HG02884 (cell line): ENCODE measurements at regions not wholly inside any gene's neighbourhood (a gene's known extent, or its start where the extent isn't known, plus 50 kb on each side); places are given as distances from the start of the nearest gene placed in this dataset.

Source experiments
- ATAC-seq: cut with Tn5 transposase; IDR thresholded peaks from one replicate; pipeline ENCODE4 v1.9.1; 2021; ENCODE audit warnings: mild to moderate bottlenecking, moderate library complexity; ENCODE audit not compliant: unreplicated experiment

DNA sequence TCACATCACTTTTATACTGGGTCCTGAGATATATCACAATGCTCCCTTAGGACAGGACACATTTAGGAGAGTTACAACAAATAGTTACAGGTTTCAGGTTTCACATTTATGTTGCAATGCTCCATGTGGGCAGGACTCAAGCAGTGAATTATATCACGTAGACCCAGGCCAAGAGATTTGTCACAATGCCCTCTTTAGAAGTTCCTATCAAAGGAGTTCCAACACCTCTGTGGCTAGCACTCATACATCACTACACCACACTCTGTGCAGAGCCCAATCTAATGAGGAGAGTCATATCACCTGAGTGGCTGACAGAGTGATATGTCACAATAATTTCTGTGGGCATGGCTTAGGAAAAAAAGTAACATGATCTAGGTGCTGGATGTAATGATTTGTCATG, 1068.2 kb upstream of the AMELY start:
- no peak for ATAC-seq

DNA sequence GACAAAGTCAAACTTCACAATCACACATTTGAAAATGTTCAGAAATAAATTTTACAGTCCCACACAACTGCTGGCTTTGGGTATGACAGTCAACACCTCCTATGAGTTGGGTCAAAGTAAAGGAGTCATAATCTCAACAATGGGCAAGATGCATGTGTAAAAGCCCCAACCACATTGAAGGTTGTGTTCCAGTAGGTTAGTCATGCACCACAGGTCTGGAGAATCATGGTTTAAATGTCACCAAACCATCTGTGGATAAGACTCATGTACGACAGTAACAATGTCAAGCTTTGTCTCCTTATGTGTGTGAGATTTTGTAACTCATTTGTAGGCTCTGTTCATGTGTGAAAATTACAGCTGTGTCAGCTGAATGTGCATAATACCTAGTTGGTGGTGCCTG, 1065.7 kb upstream of the AMELY start:
- no peak for ATAC-seq

DNA sequence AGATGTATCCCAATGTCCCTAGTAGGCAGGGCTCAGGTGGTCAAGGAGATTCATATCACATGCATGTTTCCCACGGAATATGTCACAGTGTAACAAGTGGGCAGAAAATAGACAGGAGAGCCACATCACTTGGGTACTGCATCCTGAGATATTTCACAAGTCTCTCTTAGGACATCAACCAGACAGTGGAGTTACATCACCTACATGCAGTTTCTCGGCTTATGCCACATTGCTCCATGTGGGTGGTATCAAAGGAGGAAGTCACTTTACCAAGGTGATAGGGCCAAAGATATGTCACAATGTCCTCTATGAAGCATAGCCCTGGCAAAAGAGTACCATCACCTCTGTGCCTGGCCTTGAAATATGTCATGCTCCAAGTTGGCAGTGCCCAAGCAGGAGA, 1056.7 kb upstream of the AMELY start:
- ATAC-seq, result no peak

DNA sequence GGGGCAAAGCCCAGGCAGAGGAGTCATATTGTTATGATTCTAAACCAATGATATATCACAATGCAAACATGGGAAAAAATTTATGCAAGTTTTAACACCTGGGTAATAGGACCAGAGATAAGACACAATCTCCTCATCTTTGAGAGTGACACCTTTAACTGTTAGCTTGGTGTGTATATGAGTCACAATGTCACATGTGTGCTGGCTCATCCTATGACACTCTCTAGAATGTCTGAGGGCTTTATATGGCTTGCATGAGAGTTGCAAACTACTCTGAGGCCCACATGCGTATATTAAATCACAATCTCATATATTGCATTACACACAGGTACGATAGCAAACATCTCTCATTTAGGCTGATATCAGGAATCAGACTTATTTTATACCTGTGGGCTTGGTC, 1055.4 kb upstream of the AMELY start:
- ATAC-seq, result no peak

DNA sequence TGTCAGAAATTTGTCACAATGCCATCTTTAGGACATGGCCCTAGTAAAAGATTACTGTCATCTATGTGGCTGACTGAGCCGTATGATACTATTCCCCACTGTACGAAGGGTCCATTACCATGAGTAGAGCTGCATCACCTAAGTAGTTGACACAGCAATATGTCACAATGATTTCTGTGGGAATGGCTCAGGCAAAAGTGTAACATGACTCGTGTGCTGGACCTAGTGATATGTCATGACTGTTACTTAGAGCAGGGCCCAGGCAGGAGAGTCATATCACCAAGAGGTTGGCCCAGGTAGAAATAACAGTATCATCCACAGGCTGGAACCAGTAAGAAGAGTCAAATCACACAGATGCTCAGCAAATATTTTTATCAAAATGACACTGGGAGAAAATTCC, 1051.8 kb upstream of the AMELY start:
- no peak for ATAC-seq

DNA sequence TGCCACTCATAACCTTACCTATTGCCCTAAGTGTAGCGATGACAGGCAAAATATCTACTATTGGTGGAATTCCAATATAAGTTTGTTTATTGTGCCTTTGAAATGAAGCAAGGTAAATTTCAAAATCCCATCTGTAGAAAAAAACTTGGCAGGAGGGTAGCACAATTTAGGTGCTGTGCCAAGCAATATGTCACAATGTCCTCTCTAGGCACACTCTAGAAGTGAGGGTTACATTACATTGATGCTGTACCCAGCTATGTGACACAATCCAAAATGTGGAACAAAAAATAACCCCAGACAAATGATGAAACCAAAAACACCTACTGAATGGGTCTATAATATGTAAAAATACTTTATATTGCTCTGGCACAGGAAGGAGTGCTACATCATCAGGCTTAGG, 1050.8 kb upstream of the AMELY start:
- ATAC-seq, result no peak

DNA sequence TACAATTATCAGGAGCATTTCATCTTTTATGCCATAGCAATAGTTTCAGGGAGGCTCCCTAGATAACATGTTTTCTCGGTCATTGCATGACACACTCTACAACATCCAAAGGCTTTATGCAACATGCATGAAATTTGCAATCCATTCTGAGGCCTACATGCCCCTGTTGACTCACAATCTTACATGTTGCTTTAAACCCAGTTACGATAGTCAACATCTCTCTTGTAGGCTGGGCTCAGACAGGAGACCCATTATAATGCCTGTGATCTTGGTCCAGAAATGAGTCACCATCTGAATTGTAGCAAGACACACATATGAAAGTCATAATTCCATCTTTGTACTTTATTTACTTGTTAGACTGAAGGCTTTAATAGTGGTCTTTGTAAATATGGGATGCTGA, 1050.3 kb upstream of the AMELY start:
- no peak for ATAC-seq

DNA sequence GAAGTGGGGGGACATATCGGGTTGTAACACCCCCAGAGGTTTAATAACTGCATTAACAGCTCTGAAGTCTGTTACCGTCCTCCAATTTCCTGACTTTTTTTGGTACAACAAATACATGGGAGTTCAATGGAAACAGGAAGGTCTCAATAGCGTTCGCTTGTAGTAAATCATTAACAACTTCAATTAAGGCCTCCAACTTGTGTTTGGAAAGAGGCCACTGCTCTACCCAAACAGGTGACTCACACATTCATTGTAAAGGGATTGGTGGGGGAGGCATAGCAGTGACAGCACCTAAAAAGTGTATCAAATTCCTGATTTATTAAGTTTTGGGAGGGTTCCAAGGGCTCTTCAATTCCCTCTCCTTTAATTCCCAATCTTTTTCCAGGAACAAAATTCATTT, 1046.2 kb upstream of the AMELY start:
- no peak for ATAC-seq

DNA sequence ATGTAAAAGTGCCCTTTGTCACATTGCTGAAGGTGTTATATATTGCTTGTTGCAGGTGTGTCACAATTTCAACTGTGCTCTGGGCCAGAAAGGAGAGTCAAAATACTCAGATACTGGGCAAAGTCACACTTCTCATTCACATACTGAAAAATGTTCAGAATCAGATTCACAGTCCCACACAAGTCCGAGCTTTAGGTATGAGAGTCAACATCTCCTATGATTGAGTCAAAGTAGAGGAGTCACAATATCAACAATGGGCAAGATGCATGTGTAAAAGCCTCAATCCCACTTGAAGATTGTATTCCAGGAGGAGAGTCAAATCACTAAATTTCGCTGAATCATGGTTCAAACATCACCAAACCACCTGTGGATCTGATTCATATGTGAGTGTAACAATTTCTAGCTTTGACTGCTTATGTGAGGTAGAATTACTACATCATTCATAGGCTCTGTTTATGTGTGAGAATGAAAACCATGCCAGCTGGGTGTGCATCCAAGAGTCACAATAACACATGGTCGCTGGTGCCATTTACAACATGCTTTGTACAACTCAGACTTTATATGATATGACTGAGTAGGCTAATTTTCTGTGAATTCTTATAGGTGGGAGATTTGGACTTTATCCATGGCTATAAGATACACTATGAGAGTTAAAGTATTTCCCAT, 1039.8 kb upstream of the AMELY start:
- ATAC-seq, result no peak

DNA sequence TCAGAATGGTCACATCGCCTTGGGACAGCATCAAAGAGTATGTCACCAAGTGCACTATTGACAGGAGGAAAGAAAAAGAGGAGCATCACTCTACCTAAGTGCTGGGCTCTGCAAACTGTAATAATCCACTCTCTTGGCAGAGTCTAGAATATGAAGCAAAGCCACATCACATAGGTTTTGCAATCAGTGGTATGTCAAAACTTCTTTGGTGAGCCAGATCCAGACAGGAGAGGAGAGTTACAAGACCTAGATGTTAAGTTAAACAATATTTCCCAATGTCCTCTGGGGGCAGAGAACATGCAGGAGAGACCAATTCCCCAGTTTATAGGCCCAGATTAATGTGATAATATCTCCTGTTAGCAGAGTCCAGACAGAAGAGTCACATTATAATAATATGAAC, 1032.6 kb upstream of the AMELY start:
- no peak for ATAC-seq

DNA sequence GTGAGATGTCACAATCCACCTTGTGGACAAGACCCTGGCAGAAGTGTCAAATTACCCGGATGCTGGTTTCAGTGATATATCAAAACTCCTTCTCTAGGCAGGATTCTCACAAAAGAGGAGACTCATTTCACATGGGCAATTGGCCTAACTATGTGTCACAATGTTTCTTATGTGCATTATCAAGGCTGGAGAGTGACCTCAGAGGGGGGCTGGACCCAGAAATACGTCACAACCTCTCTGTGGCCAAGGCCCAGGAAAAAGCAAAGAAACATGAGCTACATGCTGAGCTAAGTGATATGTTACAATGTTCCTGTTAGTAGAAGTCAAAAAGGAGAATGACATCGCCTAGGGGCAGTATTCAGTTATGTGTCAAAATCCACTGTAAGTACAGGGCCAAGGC, 1031.2 kb upstream of the AMELY start:
- ATAC-seq, result no peak

DNA sequence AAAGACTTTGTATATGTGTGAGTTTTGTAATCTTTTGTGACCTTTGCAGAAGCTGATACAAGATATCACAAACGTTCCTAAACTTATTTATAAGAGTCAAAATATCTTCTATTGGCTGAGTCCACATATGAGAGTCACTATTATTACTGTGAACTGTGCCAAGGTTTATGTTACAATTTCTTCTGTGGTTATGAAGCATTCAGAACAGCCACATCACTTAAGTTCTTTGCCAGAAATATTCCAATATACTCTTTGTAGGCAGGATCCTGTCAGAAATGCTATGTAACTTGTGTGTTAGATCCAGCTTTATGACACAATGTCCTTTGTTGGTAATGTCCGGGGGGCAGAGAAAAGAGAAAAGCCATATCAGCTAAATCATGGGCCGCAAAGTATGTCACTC, 1030.3 kb upstream of the AMELY start:
- no peak for ATAC-seq

DNA sequence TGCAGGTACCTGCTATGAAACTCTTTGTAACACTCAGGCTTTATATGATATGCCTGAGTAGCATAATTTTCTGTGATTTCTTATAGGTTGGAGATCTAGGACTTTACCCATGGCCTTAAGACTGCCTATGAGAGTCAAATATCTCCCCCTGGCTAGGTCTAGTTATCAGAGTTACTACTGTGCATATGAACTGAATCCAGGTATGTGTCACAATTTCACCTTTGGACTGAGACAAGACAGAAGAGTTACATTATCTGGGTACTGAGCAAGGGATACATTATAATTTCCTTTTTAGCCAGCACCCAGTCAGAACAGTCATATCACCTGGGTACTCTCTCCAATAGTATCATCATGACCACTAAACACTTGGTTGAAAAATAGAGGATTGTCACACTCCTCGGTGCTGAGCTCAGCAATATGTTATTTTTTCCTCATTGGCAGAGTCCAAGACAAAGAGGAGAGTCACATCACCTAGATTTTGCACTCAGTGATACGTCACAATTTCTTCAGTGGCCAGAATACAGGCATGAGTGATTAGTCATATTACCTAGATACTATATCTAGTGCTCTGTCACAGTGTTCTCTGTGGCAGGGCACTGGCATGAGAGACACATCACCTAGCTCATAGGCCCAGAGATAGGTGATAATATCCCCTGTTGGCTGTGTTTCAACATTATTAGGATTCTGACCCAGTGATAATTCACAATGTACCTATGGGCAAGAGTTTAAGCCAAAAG, 1027.6 kb upstream of the AMELY start:
- ATAC-seq, result no peak

DNA sequence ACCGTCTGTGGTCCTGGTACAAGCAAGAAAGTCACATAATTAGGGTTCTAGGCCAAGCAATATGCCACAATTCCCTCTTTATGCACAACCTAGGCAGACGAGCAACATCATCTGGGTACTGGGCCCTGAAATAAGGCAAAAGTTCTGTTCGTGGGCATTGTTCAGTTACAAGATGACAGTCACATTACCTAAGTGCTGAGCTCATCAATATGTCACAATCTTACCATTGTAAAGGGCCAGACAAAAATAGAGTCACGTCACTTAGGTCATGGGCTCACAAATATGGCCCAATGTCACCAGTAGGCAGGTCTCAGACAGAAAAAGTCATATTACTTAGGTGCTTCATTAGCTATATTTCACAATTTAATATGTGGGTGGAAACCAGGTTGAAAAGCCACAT, 1025.3 kb upstream of the AMELY start:
- ATAC-seq, result no peak

DNA sequence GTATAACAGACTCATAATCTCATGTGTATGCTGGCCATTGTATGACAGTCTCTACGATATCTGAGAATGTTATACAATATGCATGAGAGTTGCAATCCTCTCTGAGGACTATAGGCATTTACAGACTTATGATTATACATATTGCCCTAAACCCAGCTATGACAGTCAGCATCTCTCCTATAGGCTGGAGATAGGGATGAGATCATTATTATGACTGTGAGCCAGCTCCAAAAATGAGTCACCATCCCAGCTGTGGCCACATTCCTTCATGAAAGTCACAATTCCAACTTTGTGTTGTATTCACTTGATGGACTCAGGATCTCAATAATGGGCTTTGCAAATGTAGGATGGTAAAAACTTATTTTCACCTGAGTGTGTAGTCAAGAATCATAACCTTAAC, 1024.5 kb upstream of the AMELY start:
- no peak for ATAC-seq

DNA sequence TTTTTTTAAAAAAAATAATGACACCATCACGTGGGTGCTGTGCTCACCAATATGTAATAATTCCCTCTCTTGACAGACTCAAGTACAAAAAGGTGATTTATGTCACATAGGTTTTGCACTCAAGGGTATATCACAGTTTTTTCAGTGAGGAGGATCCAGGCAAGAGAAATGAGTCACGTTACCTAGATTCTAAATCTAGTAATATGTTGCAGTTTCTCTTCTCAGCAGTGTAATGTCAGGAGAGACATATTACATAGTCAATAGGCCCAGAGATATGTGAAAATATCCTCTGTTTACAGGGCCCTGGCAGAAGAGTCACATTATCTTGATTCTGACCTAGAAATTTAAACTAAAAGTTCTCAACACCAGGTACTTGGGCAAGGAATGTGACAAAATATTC, 1024.1 kb upstream of the AMELY start:
- ATAC-seq, result no peak

DNA sequence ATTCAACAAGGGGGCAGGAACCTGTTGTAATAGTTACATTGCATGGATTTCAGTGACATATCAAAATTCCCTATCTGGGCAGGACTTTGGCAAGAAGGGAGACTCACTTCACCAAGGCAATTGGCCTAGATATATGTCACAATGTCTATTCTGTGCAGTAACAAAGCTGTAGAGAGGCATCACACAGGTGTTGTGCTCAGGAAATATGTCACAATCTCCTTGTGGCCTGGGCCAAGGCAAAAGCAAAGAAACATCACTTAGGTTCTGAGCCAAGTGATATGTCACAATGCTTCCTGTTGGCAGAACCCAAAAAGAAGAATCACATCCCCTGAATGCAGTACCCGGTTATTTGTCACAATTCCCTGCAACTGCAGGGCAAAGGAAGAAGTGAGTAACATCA, 1020.9 kb upstream of the AMELY start:
- ATAC-seq, result no peak

DNA sequence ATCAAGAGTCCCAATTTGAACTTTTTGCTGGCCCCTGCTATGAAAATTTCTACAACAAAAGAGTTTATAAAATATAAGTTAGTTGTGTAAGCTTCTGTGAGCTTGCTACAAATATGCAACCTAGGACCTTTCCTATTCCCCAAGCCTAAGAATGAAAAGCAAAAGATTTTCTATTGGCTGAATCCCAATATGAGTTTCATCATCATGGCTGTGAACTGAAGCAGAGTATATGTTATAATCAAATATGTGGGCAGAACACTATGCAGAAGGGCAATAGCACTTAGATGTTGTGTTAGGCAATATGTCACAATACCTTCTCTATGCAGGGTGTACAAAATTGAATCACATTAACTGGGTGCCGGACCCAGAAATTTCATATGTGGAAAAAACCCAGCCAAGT, 1018.3 kb upstream of the AMELY start:
- ATAC-seq, result no peak

DNA sequence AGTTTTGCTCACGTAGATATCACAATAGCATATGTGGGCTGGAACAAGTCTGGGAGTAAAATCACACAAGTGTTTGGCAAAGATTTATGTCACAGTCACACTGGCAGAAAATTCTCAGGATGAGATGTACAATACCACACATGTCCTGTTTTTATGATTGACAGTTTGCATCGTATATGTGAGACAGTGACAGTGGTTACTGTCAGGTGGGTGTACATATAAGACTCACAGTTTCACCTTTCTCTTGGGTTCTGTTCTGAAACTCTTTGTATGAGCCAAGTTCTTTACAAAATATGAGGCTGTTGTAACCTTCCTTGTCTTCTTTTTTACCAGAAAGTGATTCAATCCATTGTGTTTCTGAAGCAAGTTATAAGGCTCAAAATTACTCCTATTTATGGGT, 1012.5 kb upstream of the AMELY start:
- no peak for ATAC-seq

DNA sequence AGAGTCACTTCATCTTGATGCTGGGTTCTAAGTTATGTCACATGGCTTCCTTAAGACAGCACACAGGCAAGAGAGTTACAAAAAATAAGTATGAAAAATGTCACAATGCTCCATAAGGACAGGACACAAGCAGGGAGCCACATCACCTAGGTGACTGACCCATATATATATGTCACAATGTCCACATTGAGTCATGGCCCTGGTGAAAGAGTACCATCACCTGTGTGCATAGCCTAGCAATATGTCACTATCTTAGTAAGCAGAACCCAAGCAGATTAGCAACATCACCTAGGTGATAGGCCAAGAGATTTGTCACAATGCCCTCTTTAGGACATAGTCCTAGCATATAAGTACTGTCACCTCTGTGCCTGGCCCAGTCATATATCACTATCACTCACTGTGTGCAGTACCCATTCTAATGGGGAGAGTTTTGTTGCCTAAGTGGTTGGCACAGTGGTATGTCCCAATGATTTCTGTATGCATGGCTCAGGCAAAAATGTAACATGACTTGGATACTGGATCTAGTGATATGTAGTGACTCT, 1012.0 kb upstream of the AMELY start:
- ATAC-seq, result no peak

DNA sequence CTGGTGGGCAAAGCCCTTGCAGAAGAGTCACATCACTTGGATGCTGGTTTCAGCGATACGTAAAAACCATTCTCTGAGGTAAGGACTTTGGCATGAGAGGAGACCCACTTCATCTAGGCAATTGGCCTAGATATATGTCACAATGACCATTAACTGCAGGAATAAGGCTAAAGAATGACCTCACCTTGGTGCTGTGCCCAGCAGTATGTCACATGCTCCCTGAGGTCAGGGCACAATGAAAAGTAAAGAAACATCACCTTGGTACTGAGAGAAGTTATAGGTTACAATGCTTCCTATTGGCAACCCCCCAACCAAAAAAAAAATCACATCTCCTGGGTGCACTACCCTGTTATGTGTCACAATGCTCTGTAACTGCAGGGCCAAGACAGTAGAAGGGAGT, 1008.8 kb upstream of the AMELY start:
- no peak for ATAC-seq

DNA sequence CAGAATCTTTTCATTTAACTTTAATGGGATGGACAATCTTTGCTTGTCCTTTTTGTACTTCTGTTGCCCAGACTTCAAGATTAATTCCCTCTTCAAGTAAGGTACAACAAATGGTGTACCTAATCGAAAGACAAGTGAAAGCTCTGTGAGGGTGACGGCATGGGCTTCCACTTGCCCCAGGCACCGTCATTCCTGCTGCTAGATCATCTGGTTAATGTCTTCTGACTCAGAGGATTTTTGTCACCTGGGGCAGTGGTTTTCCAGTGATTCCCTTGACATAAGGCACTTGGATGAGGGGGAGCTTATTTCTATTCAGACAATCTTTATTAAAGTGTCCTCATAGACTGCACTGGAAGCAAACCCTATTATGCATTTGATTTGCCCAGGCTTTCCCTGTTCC, 977.0 kb upstream of the AMELY start:
- ATAC-seq, result no peak

DNA sequence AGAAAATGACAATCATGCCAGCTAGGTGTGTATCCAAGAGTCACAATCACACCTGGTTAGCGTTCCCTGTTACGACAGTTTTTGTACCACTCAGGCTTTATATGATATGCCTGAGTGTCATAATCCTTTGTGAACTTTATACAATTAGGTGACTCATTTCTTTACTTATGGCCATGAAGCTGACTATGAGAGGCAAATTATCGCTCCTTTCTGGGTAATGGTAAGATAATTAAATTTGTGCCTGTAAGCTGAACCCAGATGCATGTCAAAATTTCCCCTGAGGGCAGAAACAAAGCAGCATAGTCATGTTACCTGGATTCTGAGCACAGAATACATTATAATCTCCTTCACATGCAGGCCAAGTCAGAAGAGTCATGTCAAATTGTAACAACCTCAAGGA, 970.1 kb upstream of the AMELY start:
- ATAC-seq, result no peak
